K562 (cell line): ENCODE measurements at regions not wholly inside any gene's neighbourhood (a gene's known extent, or its start where the extent isn't known, plus 50 kb on each side); places are given as distances from the start of the nearest gene placed in this dataset.

Experiments
- ATAC-seq: fragments of 200-7000 bp; cut with Tn5 transposase; 3 replicates; pipeline ENCODE4 v1.9.1; 2020; ENCODE audit warnings: moderate library complexity
- BruUV-seq: library from RNA; stranded (reverse); fragments of 400-500 nt; replicated peaks from 2 replicates; lab custom pipeline; 2021; lab: Mats Ljungman, UMichigan
- CTCF ChIA-PET: fragments of 300-600 bp; formaldehyde crosslinking; extraction: SDS; loops from one replicate; lab custom pipeline; 2021; ENCODE audit warnings: low intra/inter-chr PET ratio; lab: Yijun Ruan, JAX
- POLR2A ChIA-PET: fragments of 300-600, 350-650 bp; sonication (Branson Sonifier 250); formaldehyde crosslinking; extraction: SDS; loops from one replicate; lab custom pipeline; 2021; ENCODE audit warnings: antibody characterized with exemption, inconsistent platforms; lab: Yijun Ruan, JAX
- DNase-seq, 4 experiments: peaks; one replicate each; pipeline versions ENCODE4 v3.0.0 to v3.0.0-alpha.2; 2011 to 2018; ENCODE audit warnings: low spot score in 3 of 4, mixed read lengths in 3 of 4; ENCODE audit errors: extremely low read depth in 1 of 4
- FAIRE-seq: peaks from 2 replicates; lab custom pipeline; 2011; peaks lifted over from hg19 to GRCh38; lab: Jason Lieb, UNC
- H2AFZ ChIP-seq: 2 replicates; pipeline ENCODE4 v1.6.0; 2011; ENCODE audit warnings: low read depth, low read length, control low read depth, inconsistent platforms
- H3K27ac ChIP-seq: fragments of 200-600 bp; 3 replicates; pipeline ENCODE4 v1.8.0; 2011; ENCODE audit warnings: low read depth, mild to moderate bottlenecking, control low read depth, inconsistent platforms, low read length, moderate library complexity, mixed read lengths; ENCODE audit errors: extremely low read depth
- H3K27me3 ChIP-seq, 2 experiments: fragments of 300-600 bp in 1 of 2; 2 replicates in 1 of 2; 3 replicates in 1 of 2; pipeline versions ENCODE4 v1.6.0 to v1.8.0; 2011; ENCODE audit warnings: inconsistent platforms in 2 of 2, low read length in 2 of 2, mild to moderate bottlenecking in 1 of 2, mixed read lengths in 1 of 2, moderate library complexity in 1 of 2; ENCODE audit not compliant: control insufficient read depth in 2 of 2, insufficient read depth in 2 of 2
- H3K36me3 ChIP-seq: fragments of 300-600 bp; 3 replicates; pipeline ENCODE4 v1.8.0; 2011; ENCODE audit warnings: mild to moderate bottlenecking, low read length, inconsistent platforms; ENCODE audit not compliant: control insufficient read depth, insufficient read depth
- H3K4me1 ChIP-seq, 2 experiments: fragments of 200-600 bp in 1 of 2; replicated peaks in 1 of 2; 2 replicates in 1 of 2; 3 replicates in 1 of 2; pipeline versions ENCODE4 v1.5.1 to v1.8.0; 2011; ENCODE audit warnings: inconsistent platforms in 2 of 2, low read length in 2 of 2, mild to moderate bottlenecking in 1 of 2, mixed read lengths in 1 of 2, moderate library complexity in 1 of 2; ENCODE audit not compliant: control insufficient read depth in 2 of 2, insufficient read depth in 2 of 2
- H3K4me2 ChIP-seq: 2 replicates; pipeline ENCODE4 v1.6.1; 2011; ENCODE audit warnings: low read length, control low read depth, inconsistent platforms, mixed read lengths; ENCODE audit not compliant: insufficient read depth
- H3K4me3 ChIP-seq: fragments of 200-600 bp; sonication (generic), shearing (Covaris generic); 2 replicates; pipeline ENCODE4 v1.5.1; 2016; ENCODE audit warnings: control low read depth, inconsistent platforms
- H3K79me2 ChIP-seq: fragments of 200-600 bp; 3 replicates; pipeline ENCODE4 v1.8.0; 2011; ENCODE audit warnings: low read length, inconsistent platforms; ENCODE audit not compliant: control insufficient read depth, insufficient read depth
- H3K9ac ChIP-seq, 2 experiments: 2 replicates each; pipeline versions ENCODE4 v1.6.0 to v1.6.1; 2011; ENCODE audit warnings: low read depth in 2 of 2, low read length in 2 of 2, control low read depth in 1 of 2, inconsistent platforms in 1 of 2, mild to moderate bottlenecking in 1 of 2, mixed read lengths in 1 of 2; ENCODE audit not compliant: insufficient read depth in 1 of 2
- H3K9me1 ChIP-seq: one replicate; pipeline ENCODE4 v1.6.0; 2011; ENCODE audit warnings: inconsistent platforms, mild to moderate bottlenecking, low read length, moderate library complexity; ENCODE audit not compliant: control insufficient read depth, insufficient read depth
- H3K9me3 ChIP-seq: replicated peaks from 2 replicates; pipeline ENCODE4 v1.5.1; 2011; ENCODE audit warnings: low read depth, low read length, inconsistent platforms; ENCODE audit not compliant: control insufficient read depth, insufficient read depth
- H4K20me1 ChIP-seq: replicated peaks from 2 replicates; pipeline ENCODE4 v1.6.1; 2011; ENCODE audit warnings: low read length, inconsistent platforms, mixed read lengths; ENCODE audit not compliant: control insufficient read depth, insufficient read depth
- ETS2 ChIP-seq: IDR thresholded peaks from 2 replicates; pipeline ENCODE4 v1.6.1; 2016; ENCODE audit warnings: borderline replicate concordance, missing genetic modification characterization, mild to moderate bottlenecking, moderate library complexity, missing compliant biosample characterization; ENCODE audit not compliant: poor library complexity, severe bottlenecking
- GTF3C2 ChIP-seq: IDR thresholded peaks from 3 replicates; pipeline ENCODE4 v1.6.1; 2011; ENCODE audit warnings: borderline replicate concordance, mild to moderate bottlenecking, moderate library complexity; ENCODE audit not compliant: insufficient read length; ENCODE audit errors: extremely low read depth
- HEY1 ChIP-seq: fragments of 250-450 bp; sonication (Bioruptor Pico); IDR thresholded peaks from 2 replicates; pipeline ENCODE4 v1.5.0; 2020; ENCODE audit warnings: mild to moderate bottlenecking, moderate library complexity, borderline replicate concordance
- KAT7 ChIP-seq: sonication (generic); formaldehyde crosslinking; IDR thresholded peaks from 2 replicates; pipeline ENCODE4 v1.8.0; 2022; ENCODE audit warnings: missing genetic modification reagents, mild to moderate bottlenecking, borderline replicate concordance
- MTA1 ChIP-seq: fragments of 450-650 bp; IDR thresholded peaks from 2 replicates; pipeline ENCODE4 v1.6.1; 2017; ENCODE audit warnings: borderline replicate concordance
- NR3C1 ChIP-seq: sonication (generic); formaldehyde crosslinking; IDR thresholded peaks from 2 replicates; pipeline ENCODE4 v1.8.1; 2022; ENCODE audit warnings: missing genetic modification reagents
- RBM25 ChIP-seq: fragments of 200-400 bp; formaldehyde crosslinking; IDR thresholded peaks from 2 replicates; pipeline ENCODE4 v1.6.1; 2018; ENCODE audit warnings: low read length, low read depth, moderate library complexity; ENCODE audit not compliant: severe bottlenecking
- SMARCE1 ChIP-seq: fragments of 450-650 bp; IDR thresholded peaks from 2 replicates; pipeline ENCODE4 v1.7.1; 2016; ENCODE audit warnings: mild to moderate bottlenecking
- USF2 ChIP-seq: sonication (generic); formaldehyde crosslinking; IDR thresholded peaks from 2 replicates; pipeline ENCODE4 v1.5.0; 2020; ENCODE audit warnings: missing genetic modification reagents
- ZNF184 ChIP-seq: sonication (generic); formaldehyde crosslinking; IDR thresholded peaks from 2 replicates; pipeline ENCODE4 v1.5.0; 2020; ENCODE audit warnings: missing genetic modification reagents
- ZSCAN32 ChIP-seq: fragments of 450-650 bp; formaldehyde crosslinking; IDR thresholded peaks from 2 replicates; pipeline ENCODE4 v1.4.0; 2020; ENCODE audit warnings: mild to moderate bottlenecking, moderate library complexity
- WGBS: fragments of 100-300 bp; shearing (Covaris generic); methylation state at CpG from one replicate; pipeline ENCODE4 v1.1.6; 2016; ENCODE audit warnings: low coverage, mixed read lengths; ENCODE audit not compliant: insufficient coverage; ENCODE audit errors: missing lambda C conversion rate; 5-methylcytosine and 5-hydroxymethylcytosine counted together
- in situ Hi-C: fragments of 300-500 bp; cut with MboI; formaldehyde crosslinking; loops from 4 replicates; pipeline ENCODE4 v1.15.0; 2018; ENCODE audit warnings: inconsistent platforms, mixed read lengths
- intact Hi-C: fragments of 100-400 bp; cut with micrococcal nuclease; formaldehyde crosslinking; loops from 2 replicates; pipeline ENCODE4 v1.14.2; 2022
- TF ChIP-seq, protein P1 (sequence below), 2 experiments: fragments of 450-650 bp; conservative IDR thresholded peaks; 2 replicates each; pipeline ENCODE4 v1.6.1; 2017; ENCODE audit warnings: mild to moderate bottlenecking in 2 of 2, moderate library complexity in 2 of 2
- TF ChIP-seq, protein P2 (sequence below): fragments of 450-650 bp; IDR thresholded peaks from 2 replicates; pipeline ENCODE4 v1.7.0; 2016; ENCODE audit warnings: borderline replicate concordance
- TF ChIP-seq, protein P3 (sequence below): fragments of 450-650 bp; IDR thresholded peaks from 2 replicates; pipeline ENCODE4 v1.6.1; 2016; ENCODE audit warnings: borderline replicate concordance

DNA sequence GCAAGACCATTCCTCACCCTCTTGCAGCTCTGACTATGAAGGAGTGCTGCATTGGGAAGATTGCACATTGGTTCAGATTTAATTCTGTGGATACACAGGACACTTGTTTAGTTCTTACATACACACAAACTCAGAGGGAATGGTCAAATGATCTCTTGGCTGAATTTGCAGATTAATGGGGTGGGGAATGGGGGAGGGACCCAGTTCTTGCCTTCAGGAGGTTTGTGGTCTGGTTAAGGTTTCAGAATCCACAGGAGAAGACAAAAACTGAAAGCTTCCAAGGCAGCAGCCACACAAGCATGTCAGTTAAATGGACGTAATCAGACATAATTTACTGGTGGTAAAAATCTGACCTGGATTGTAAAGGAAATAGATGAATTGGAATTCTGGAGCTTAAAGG, 257.1 kb upstream of the ROPN1 start:
- ChIA-PET POLR2A (no interaction called here), CTCF (no interaction called here)
- Histone ChIP-seq H3K9me1 (no peaks in the 10 kb centered on the region), H2AFZ (no peak overlapping the region), H3K36me3 (no peaks in the 10 kb centered on the region), H3K4me1 (no peaks in the 10 kb centered on the region; a peak in 2 of 5 replicates), H3K27me3 (peaks cover 0 to 6% of the 10 kb centered on the region in 2 experiments; a peak in 1 of 5 replicates), H3K79me2 (no peaks in the 10 kb centered on the region), H4K20me1 (no peaks in the 10 kb centered on the region), H3K4me3 (no peak overlapping the region), H3K9me3 (no peaks in the 10 kb centered on the region), H3K27ac (no peak overlapping the region), H3K9ac (no peak overlapping the region), H3K4me2 (no peak overlapping the region)
- BruUV-seq = no TSS peak
- DNase-seq = no peak
- ATAC-seq = no peak
- in situ Hi-C loops = no loop called here
- FAIRE-seq = no peak
- WGBS = 14% methylated on average over 1 of the region's 1 CpG
- TF ChIP-seq KAT7 (CRISPR knock-in tag) = no peak
- TF ChIP-seq SMARCE1 = no peak
- TF ChIP-seq USF2 (CRISPR knock-in tag) = no peak
- TF ChIP-seq, protein P1, sequence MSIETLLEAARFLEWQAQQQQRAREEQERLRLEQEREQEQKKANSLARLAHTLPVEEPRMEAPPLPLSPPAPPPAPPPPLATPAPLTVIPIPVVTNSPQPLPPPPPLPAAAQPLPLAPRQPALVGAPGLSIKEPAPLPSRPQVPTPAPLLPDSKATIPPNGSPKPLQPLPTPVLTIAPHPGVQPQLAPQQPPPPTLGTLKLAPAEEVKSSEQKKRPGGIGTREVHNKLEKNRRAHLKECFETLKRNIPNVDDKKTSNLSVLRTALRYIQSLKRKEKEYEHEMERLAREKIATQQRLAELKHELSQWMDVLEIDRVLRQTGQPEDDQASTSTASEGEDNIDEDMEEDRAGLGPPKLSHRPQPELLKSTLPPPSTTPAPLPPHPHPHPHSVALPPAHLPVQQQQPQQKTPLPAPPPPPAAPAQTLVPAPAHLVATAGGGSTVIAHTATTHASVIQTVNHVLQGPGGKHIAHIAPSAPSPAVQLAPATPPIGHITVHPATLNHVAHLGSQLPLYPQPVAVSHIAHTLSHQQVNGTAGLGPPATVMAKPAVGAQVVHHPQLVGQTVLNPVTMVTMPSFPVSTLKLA (conservative IDR thresholded peaks at IDR 0.05) = no peak
- TF ChIP-seq MTA1 = no peak
- no peak for TF ChIP-seq GTF3C2
- TF ChIP-seq, protein P2, sequence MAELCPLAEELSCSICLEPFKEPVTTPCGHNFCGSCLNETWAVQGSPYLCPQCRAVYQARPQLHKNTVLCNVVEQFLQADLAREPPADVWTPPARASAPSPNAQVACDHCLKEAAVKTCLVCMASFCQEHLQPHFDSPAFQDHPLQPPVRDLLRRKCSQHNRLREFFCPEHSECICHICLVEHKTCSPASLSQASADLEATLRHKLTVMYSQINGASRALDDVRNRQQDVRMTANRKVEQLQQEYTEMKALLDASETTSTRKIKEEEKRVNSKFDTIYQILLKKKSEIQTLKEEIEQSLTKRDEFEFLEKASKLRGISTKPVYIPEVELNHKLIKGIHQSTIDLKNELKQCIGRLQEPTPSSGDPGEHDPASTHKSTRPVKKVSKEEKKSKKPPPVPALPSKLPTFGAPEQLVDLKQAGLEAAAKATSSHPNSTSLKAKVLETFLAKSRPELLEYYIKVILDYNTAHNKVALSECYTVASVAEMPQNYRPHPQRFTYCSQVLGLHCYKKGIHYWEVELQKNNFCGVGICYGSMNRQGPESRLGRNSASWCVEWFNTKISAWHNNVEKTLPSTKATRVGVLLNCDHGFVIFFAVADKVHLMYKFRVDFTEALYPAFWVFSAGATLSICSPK = no peak
- TF ChIP-seq HEY1 (CRISPR knock-in tag) = no peak
- no peak for TF ChIP-seq ZNF184 (CRISPR knock-in tag)
- TF ChIP-seq NR3C1 (CRISPR knock-in tag) = no peak
- TF ChIP-seq ZSCAN32 = no peak
- TF ChIP-seq, protein P3, sequence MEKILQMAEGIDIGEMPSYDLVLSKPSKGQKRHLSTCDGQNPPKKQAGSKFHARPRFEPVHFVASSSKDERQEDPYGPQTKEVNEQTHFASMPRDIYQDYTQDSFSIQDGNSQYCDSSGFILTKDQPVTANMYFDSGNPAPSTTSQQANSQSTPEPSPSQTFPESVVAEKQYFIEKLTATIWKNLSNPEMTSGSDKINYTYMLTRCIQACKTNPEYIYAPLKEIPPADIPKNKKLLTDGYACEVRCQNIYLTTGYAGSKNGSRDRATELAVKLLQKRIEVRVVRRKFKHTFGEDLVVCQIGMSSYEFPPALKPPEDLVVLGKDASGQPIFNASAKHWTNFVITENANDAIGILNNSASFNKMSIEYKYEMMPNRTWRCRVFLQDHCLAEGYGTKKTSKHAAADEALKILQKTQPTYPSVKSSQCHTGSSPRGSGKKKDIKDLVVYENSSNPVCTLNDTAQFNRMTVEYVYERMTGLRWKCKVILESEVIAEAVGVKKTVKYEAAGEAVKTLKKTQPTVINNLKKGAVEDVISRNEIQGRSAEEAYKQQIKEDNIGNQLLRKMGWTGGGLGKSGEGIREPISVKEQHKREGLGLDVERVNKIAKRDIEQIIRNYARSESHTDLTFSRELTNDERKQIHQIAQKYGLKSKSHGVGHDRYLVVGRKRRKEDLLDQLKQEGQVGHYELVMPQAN = no peak
- no peak for TF ChIP-seq RBM25
- no peak for TF ChIP-seq ETS2 (tag)
- intact Hi-C loops = no loop called here
